ENCODE measurements at regions not wholly inside any gene's neighbourhood (a gene's known extent, or its start where the extent isn't known, plus 50 kb on each side); places are given as distances from the start of the nearest gene placed in this dataset.

GRCh38 chr9:79883073-79883645, 311.4 kb downstream of the TLE4 start:
- DNase-seq (ENCODE audit: low read depth in 2 of 2), result no peak

GRCh38 chr9:79880626-79881025, 308.9 kb downstream of the TLE4 start:
- no peak for DNase-seq (ENCODE audit: low read depth in 2 of 2)

GRCh38 chr9:79877943-79878602, 306.3 kb downstream of the TLE4 start:
- no peak for DNase-seq (ENCODE audit: low read depth in 2 of 2)

- no peak for DNase-seq (ENCODE audit: low read depth in 2 of 2)
These were observed 296.9 kb downstream of the TLE4 start for GRCh38 chr9:79868567-79869189.

GRCh38 chr9:79862921-79863890, 291.4 kb downstream of the TLE4 start:
- DNase-seq (ENCODE audit: low read depth in 2 of 2), result no peak

GRCh38 chr9:79858508-79858907, 286.7 kb downstream of the TLE4 start:
- no peak for DNase-seq (ENCODE audit: low read depth in 2 of 2)

- no peak for DNase-seq (ENCODE audit: low read depth in 2 of 2)
These were observed 285.4 kb downstream of the TLE4 start for GRCh38 chr9:79857188-79857587.

GRCh38 chr9:79847074-79847473, 275.3 kb downstream of the TLE4 start:
- no peak for DNase-seq (ENCODE audit: low read depth in 2 of 2)

GRCh38 chr9:79829566-79830302, 258.0 kb downstream of the TLE4 start:
- DNase-seq (ENCODE audit: low read depth in 2 of 2), result no peak

GRCh38 chr9:79824265-79824664, 252.5 kb downstream of the TLE4 start:
- DNase-seq (ENCODE audit: low read depth in 2 of 2), result no peak

GRCh38 chr9:79817438-79818004, 245.8 kb downstream of the TLE4 start:
- DNase-seq (ENCODE audit: low read depth in 2 of 2), result no peak

GRCh38 chr9:79813258-79813638, 241.5 kb downstream of the TLE4 start:
- DNase-seq (ENCODE audit: low read depth in 2 of 2), result no peak

- DNase-seq (ENCODE audit: low read depth in 2 of 2), result no peak
These were observed 240.9 kb downstream of the TLE4 start for GRCh38 chr9:79812507-79813257.

- DNase-seq (ENCODE audit: low read depth in 2 of 2), result no peak
These were observed 240.3 kb downstream of the TLE4 start for GRCh38 chr9:79812099-79812498.

- no peak for DNase-seq (ENCODE audit: low read depth in 2 of 2)
These were observed 238.2 kb downstream of the TLE4 start for GRCh38 chr9:79809931-79810330.

- no peak for DNase-seq (ENCODE audit: low read depth in 2 of 2)
These were observed 237.6 kb downstream of the TLE4 start for GRCh38 chr9:79809316-79809876.

GRCh38 chr9:79807971-79808370, 236.2 kb downstream of the TLE4 start:
- no peak for DNase-seq (ENCODE audit: low read depth in 2 of 2)

- DNase-seq (ENCODE audit: low read depth in 2 of 2), result no peak
These were observed 234.3 kb downstream of the TLE4 start for GRCh38 chr9:79806086-79806485.

GRCh38 chr9:79801459-79801858, 229.7 kb downstream of the TLE4 start:
- no peak for DNase-seq (ENCODE audit: low read depth in 2 of 2)

- DNase-seq (ENCODE audit: low read depth in 2 of 2), result no peak
These were observed 228.8 kb downstream of the TLE4 start for GRCh38 chr9:79800578-79800977.

All from activated CD4-positive, alpha-beta T cell treated with anti-CD3 and anti-CD28 coated beads for 24 hours (primary cell).